H54 (cell line): ENCODE measurements at regions not wholly inside any gene's neighbourhood (a gene's known extent, or its start where the extent isn't known, plus 50 kb on each side); places are given as distances from the start of the nearest gene placed in this dataset.

Experiments used
- DNase-seq: peaks from one replicate; pipeline ENCODE4 v3.0.0; 2011; ENCODE audit warnings: low spot score, mixed read lengths; ENCODE audit not compliant: insufficient read length
- FAIRE-seq: peaks from 3 replicates; lab custom pipeline; 2011; peaks lifted over from hg19 to GRCh38; lab: Jason Lieb, UNC
- POLR2A ChIP-seq: IDR thresholded peaks from 2 replicates; pipeline ENCODE4 v1.6.1; 2011; ENCODE audit warnings: low read depth, mild to moderate bottlenecking, low read length

DNA sequence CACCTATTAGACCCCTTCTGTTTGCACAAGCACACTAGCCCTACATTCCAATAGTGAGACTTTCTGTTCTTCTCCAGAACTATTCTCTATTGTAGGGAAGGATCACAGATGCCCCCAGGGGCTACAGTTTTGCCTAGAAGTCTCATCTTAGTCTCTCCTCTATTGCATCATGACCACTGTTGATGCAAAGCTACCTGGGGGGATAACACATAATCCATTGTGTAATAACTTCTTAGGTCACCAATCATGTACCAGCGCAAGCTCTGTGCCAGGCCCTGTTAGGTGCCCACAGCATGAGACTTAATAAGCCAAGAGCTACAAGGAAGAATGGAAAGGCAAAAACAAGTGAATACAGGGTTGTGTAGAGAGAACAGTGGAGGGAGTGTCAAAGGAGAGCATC lies 98.1 kb upstream of the TNFAIP3 start:
- DNase-seq = no peak
- TF ChIP-seq POLR2A = no peak
- no peak for FAIRE-seq

DNA sequence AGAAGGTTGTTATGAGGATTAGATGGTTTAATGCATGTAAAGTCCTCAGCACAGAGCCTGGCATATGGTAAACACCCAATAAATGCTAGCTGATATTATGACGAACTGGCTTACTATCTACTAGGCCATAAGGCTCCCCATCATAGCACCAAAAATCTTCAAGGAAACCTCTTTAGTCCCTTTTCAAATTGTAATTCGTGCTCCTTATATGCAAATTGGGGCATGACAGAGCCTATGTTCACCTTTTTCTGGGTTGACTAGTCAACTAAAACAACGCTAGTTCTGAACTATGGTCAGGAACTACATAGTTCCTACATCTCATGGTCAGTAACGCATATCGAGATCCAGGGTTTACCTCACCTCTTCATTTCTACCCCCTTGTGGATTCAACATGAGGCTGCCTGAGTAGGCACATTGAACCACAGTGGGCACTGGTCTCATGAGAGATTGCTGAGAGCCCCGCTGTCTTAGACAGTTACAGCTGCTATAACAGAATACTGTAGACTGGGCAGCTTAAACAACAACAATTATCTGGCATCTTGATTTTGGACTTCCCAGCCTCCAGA lies 97.2 kb upstream of the TNFAIP3 start:
- TF ChIP-seq POLR2A = no peak
- no peak for FAIRE-seq

DNA sequence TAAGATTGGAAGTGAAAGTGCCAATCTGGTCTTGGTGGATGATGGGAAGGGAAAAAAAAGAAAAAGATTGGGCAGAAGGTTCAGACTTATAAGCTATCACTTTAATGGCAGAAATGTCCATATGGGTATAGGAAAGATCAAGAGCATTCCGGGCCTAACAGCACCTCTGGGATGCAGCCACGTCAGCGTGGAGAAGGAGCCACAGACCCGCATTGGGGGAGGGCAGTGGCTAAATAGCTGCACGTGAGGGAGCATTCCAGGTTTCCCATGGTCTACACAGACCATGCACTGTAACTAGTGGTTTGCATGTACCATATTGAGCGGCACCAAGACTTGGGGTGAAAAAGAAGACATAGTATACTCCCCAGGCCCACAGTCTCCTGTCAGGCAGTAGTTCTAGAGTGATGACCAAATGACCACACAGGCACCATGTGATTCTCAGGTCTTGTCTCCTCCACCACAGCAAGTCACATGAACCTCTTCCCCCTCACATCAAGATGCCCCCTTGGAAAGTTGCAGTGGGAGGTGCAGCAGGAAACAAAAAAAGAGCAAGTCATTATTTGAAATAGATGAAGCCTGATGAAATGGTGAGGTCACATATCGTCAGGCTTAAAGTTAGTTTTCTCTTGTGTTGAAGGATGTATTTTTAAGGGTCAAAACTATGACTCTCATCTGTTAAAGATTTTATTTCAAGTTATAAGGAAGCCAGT lies 94.4 kb upstream of the TNFAIP3 start:
- DNase-seq (no peak), FAIRE-seq (no peak)
- TF ChIP-seq POLR2A = no peak

More for the DNA sequence above, 97.2 kb upstream of the TNFAIP3 start:
- no peak for DNase-seq

DNA sequence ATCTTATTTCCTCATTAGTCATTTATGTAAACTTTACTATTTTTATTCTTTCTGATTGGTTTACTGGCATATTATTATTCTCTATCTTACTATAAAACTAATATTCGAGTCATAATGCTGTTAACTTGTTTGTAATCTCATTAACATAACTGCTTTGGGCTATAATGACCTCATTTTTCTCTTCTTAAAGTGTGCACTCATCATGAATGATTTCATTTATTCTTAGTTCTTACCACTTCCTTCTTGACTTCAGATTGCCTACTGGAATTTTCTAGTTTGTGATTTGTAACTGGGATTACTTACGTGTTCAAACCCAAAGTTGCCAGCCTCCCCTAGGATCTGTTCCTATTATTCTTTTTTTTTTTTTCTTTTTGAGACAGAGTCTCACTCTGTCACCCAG lies 91.8 kb upstream of the TNFAIP3 start:
- no peak for TF ChIP-seq POLR2A
- FAIRE-seq (no peak), DNase-seq (no peak)

DNA sequence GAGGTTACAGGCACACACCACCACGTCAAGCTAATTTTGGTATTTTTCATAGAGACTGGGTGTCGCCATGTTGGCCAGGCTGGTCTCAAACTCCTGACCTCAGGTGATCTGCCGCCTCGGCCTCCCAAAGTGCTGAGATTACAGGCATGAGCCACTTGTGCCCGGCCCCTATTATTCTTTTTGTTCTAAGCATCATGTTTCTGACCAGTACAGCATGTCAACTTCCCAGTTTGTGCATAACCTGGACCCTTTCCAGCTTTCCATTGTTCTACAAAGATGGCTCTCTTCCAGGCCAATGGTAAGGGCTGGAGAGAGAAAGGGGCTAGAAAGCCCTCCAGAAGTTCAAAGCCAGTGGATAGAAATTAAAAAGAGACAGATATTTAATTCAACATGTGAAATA lies 91.3 kb upstream of the TNFAIP3 start:
- FAIRE-seq (no peak), DNase-seq (no peak)
- TF ChIP-seq POLR2A = no peak

DNA sequence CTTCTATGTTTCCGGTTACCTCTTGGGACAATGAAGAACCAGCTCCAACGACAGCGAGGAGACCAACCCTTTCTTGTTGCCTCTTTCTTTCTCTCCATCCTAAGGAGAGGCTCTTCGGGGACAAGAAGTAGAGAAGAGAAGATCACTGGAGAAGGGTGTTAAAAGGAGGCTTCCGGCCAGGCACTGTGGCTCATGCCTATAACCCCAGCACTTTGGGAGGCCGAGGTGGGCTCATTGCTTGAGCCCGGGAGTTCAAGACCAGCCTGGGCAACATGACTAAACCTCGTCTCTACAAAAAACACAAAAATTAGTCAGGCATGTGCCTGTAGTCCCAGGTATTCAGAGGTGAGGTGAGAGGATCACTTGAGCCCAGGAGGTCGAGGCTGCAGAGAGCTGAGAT lies 90.8 kb upstream of the TNFAIP3 start:
- no peak for FAIRE-seq
- no peak for TF ChIP-seq POLR2A
- no peak for DNase-seq

DNA sequence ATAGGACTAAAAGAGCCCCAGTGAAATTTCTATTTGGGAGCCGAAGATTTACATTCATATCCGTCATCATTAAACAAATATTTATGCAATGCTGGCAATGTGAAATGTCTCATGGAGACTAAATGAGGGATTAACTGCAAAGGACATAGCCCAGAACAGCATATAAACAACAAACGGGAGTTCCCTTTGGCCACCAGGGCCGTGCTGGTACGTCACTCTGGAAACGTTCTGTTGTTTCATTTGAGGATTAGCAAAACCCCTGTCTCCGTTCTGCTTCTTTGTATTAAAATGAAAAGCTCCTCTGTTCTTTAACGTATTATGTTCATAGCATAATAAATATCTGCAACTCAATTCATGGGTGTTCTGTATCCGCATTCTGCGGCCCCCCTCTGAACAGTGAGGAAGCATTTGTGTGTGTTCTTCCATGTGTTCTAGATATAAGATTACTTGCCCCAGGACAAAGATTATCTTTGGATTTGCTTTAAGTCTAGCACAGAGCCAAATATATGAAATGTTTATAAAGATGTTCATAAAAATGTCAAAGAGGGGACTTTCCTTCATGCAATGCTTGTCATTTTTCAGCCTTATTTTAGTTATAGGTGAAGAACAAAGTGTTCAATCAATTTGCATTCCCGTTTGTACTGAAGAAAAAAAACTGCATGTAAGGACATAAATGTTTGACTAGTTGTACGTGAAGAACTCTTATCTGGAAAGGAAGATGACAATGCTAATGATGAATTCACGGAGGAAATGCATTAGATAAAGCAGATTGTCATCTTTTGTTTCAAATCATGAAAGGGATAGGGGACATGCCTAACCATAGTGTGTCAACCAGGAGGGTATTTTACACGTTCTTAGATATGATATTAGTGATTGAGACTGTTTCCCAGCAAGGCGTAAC lies 90.0 kb upstream of the TNFAIP3 start:
- no peak for TF ChIP-seq POLR2A
- no peak for FAIRE-seq
- no peak for DNase-seq

DNA sequence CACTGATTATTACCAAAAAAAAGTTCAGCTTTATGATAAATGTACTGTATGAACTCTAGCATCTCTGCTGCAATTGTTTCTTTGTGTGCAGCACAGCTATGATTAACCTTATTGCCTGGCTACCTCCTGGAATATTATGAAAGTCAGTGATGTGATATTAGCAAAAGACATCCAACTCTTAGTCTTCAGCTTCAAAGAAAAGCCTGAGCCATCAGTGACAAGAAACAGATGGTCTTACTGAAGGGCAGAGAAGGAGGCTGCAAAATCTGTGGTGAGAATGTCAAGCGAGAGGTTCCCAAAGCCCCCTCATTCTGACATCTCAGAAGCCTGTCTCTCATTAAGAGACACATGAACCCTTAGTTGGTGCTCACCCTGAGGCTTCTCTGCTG lies 89.4 kb upstream of the TNFAIP3 start:
- no peak for TF ChIP-seq POLR2A
- no peak for FAIRE-seq
- DNase-seq = no peak

DNA sequence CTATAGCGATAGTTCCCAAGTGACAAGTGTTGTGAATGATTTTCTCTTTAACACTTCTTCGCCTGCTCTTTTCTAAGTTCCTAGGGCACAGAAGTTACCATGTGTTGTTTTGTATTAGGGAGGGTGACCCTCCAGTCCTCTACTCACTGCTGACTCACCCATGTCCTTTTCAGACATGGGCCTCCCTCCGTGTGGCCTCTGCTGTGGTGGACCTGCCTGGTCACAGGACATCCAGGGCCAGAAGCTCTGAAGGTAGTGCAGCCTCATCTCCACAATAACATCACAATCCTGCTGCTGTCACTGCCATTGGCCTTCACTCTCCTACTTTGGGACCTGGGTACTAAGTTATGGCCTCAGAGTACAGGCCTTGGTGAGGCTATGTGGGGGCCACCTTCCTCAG lies 87.1 kb upstream of the TNFAIP3 start:
- DNase-seq (no peak), FAIRE-seq (no peak)
- no peak for TF ChIP-seq POLR2A

DNA sequence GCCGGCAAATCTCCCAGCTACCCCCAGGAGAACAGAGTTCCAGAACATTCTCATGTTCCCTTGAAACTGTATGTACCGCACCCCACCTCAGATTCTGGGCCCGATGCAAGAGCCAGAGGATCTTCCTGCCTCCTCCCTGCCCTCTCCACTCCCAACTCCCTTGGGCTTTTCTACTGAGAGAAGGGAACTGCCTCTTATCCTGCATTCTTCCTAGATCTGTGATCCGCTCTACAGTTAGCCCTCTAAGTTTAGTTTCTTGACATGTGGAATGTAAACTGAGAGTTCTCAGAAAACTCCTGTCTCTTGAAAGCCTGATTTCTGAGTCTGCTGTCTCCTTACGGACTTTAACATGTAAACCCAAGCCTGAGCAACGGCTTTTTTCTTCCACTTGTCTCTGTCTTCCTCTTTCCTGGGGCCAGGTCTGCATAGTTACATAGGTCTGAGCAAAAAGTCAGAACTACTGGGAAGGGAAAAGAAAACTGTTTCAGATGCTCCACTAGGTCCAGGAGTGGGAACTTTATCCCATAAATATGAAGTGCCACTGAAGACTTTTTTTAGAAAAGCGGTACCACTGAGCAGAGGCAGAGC lies 86.5 kb upstream of the TNFAIP3 start:
- FAIRE-seq (no peak), DNase-seq (no peak)
- TF ChIP-seq POLR2A = no peak

DNA sequence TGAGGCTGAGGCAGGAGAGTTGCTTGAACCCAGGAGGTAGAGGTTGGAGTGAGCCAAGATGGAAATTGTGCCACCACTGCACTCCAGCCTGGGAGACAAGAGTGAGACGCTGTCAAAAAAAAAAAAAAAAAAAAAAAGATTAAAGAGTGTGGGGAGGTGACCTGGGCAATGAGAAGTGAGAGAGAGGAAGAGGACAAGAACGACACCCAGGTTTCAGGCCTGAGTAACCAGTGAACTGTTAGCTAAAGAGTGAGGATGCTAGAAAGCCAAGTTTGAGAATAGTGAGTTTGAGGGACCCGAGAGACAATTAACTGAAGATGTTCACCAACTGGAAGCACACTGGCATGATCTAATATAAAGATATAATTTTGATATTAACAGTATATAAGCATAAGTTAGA lies 85.4 kb upstream of the TNFAIP3 start:
- TF ChIP-seq POLR2A = no peak
- DNase-seq (no peak), FAIRE-seq (no peak)

DNA sequence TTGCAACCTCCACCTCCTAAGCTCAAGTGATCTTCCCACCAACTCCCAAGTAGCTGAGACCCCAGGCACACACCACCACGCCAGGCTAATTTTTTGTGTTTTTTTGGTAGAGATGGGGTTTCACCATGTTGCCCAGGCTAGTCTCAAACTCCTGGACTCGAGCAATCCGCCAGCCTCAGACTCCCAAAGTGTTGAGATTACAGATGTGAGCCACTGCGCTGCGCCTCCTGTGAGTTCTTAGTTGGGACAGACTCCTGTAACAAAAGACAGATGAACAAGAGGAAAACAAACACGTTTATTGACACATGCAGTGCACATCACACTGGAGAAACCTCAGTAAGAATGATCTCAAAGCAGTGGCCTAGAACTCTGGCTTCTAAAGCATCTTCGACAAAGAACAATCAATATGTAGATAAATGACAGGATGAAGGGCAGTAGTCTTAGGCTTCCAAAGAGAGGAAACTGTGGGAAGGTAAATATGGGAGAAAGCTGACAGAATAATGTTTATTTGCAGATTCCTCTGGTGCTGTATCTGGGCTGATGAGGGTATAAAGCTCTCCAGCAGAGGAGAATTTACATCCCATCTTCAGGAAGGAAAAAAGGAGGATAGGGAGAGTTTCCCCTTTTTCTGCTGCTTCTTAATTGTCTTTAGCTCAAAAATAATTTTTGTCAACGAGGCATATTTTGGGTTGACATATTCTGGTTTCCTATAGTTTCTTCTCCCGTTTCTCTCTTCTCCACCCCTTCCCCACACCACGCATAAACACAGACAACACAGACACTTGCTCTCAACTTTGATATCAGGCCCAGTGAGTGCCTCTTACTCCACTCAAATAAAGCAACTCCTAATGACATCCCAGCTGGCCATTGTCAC lies 84.7 kb upstream of the TNFAIP3 start:
- no peak for DNase-seq
- no peak for FAIRE-seq
- TF ChIP-seq POLR2A = no peak

DNA sequence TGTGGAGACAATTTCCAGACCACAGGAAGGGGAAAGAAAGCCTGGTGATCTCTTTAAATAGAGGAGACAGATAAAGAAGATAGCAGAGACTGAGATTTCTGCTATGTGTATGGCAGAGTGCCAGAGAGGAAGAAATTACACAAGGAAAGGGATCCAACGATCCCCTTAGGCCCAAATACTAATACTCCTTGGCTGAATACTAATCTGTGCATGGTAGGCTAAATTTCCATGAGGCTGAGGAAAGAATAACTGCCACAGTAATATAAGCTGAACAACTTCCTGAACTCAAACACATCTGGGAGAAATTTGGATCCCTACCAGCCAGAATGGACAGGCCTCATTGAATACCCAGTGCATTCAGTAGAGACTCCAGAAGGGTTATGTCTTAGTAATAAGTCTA lies 83.3 kb upstream of the TNFAIP3 start:
- no peak for TF ChIP-seq POLR2A
- FAIRE-seq (no peak), DNase-seq (no peak)

DNA sequence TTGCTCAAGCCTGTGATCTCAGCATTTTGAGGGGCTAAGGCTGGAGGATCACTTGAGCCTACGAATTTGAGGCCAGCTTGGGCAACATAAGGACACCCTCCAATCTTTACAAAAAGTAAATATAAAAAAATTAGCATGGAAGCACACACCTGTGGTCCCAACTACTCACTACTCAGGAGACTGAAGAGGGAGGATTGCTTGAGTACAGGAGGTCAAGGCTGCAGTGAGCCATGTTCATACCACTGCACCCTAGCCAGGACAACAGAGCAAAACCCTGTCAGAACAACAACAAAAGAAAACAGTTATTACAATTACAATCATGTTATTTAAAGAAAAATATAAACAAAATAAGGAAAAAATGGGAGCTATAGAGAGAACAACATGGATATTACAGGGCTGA lies 82.5 kb upstream of the TNFAIP3 start:
- FAIRE-seq = no peak
- TF ChIP-seq POLR2A = no peak

More for the DNA sequence above, 82.5 kb upstream of the TNFAIP3 start:
- DNase-seq = no peak
